ENCODE measurements at regions not wholly inside any gene's neighbourhood (a gene's known extent, or its start where the extent isn't known, plus 50 kb on each side); places are given as distances from the start of the nearest gene placed in this dataset.

GRCh38 chr20:41811456-41811855 lies 193.3 kb upstream of the CHD6 start:
- no peak for TF ChIP-seq CTCF (IDR thresholded peaks at IDR 0.05)
- no peak for TF ChIP-seq POLR2A (IDR thresholded peaks at IDR 0.05)
- intact Hi-C loops (cut with DNase I; ENCODE audit: low total_unique reads) = no loop called here

GRCh38 chr20:41800040-41800439 lies 181.9 kb upstream of the CHD6 start:
- Histone ChIP-seq H3K9me3 (no peaks in the 10 kb centered on the region), H3K4me1 (no peaks in the 10 kb centered on the region), H3K27ac (no peak overlapping the region), H3K36me3 (no peaks in the 10 kb centered on the region), H3K27me3 (no peaks in the 10 kb centered on the region), H3K4me3 (no peak overlapping the region)
- no peak for DNase-seq
- TF ChIP-seq POLR2A (IDR thresholded peaks at IDR 0.05) (no peak), CTCF (IDR thresholded peaks at IDR 0.05) (no peak)
- intact Hi-C loops (cut with DNase I; ENCODE audit: low total_unique reads) = no loop called here

More at GRCh38 chr20:41811456-41811855, 193.3 kb upstream of the CHD6 start:
- H3K27ac ChIP-seq = no peak overlapping the region
- no peaks in the 10 kb centered on the region for H3K36me3 ChIP-seq
- no peak overlapping the region for H3K4me3 ChIP-seq
- DNase-seq = no peak
- H3K27me3 ChIP-seq = no peaks in the 10 kb centered on the region
- no peaks in the 10 kb centered on the region for H3K9me3 ChIP-seq
- no peaks in the 10 kb centered on the region for H3K4me1 ChIP-seq

- intact Hi-C loops (cut with DNase I; ENCODE audit: low total_unique reads) = no loop called here
- no peak for DNase-seq
Observed at GRCh38 chr20:41798930-41799502, 180.8 kb upstream of the CHD6 start.

DNA sequence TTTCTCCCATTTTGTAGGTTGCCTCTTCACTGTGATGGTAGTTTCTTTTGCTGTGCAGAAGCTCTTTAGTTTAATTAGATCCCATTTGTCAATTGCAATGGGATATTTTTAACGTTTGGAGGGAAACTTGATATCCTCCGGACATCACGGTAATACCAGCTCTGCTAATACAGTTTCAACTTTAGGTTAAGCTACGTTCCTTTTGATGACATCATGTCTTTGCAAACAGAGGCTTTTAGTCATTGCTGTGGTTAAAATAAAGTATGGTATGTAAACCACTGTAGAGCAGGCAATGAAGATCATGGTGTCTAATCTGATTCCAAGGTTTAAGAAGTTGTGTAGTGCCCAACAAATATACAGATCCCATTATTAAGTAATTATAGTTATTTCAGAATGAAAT lies 168.0 kb upstream of the CHD6 start:
- intact Hi-C loops (cut with DNase I; ENCODE audit: low total_unique reads) = no loop called here
- Histone ChIP-seq H3K27ac (no peak overlapping the region), H3K4me1 (no peaks in the 10 kb centered on the region), H3K36me3 (no peaks in the 10 kb centered on the region), H3K9me3 (peaks cover 0 to 3% of the 10 kb centered on the region in 2 donors), H3K4me3 (no peak overlapping the region), H3K27me3 (no peaks in the 10 kb centered on the region)
- no peak for DNase-seq
- TF ChIP-seq CTCF (IDR thresholded peaks at IDR 0.05) (no peak), POLR2A (IDR thresholded peaks at IDR 0.05) (no peak)

More at GRCh38 chr20:41798930-41799502, 180.8 kb upstream of the CHD6 start:
- Histone ChIP-seq H3K4me3 (no peak overlapping the region), H3K4me1 (no peaks in the 10 kb centered on the region), H3K36me3 (no peaks in the 10 kb centered on the region), H3K27ac (no peak overlapping the region), H3K9me3 (no peaks in the 10 kb centered on the region), H3K27me3 (no peaks in the 10 kb centered on the region)
- TF ChIP-seq POLR2A (IDR thresholded peaks at IDR 0.05) (no peak), CTCF (IDR thresholded peaks at IDR 0.05) (no peak)

GRCh38 chr20:41784209-41784958 lies 166.2 kb upstream of the CHD6 start:
- Histone ChIP-seq H3K27ac (no peak overlapping the region), H3K27me3 (no peaks in the 10 kb centered on the region), H3K4me1 (no peaks in the 10 kb centered on the region), H3K36me3 (no peaks in the 10 kb centered on the region), H3K4me3 (no peak overlapping the region), H3K9me3 (peaks cover 0 to 3% of the 10 kb centered on the region in 2 donors)
- no peak for TF ChIP-seq POLR2A (IDR thresholded peaks at IDR 0.05)
- no peak for TF ChIP-seq CTCF (IDR thresholded peaks at IDR 0.05)
- no peak for DNase-seq
- intact Hi-C loops (cut with DNase I; ENCODE audit: low total_unique reads) = no loop called here

Data from uterus (tissue), 3 donors.